NOMO-1 (cell line): ENCODE measurements at regions not wholly inside any gene's neighbourhood (a gene's known extent, or its start where the extent isn't known, plus 50 kb on each side); places are given as distances from the start of the nearest gene placed in this dataset.

Experiments used
- DNase-seq, 2 experiments: peaks; one replicate each; lab custom pipeline; 2025; ENCODE audit not compliant: unreplicated experiment in 2 of 2; lab: John Stamatoyannopoulos, UW

GRCh38 chr1:232682248-232682647, 52.3 kb upstream of the SIPA1L2 start:
- DNase-seq, result no peak

GRCh38 chr1:232684371-232685105, 54.6 kb upstream of the SIPA1L2 start:
- no peak for DNase-seq

- no peak for DNase-seq
Measured at GRCh38 chr1:232686346-232686745, 56.4 kb upstream of the SIPA1L2 start.

GRCh38 chr1:232687304-232687703, 57.4 kb upstream of the SIPA1L2 start:
- DNase-seq, result no peak

- no peak for DNase-seq
Measured at GRCh38 chr1:232687728-232688127, 57.8 kb upstream of the SIPA1L2 start.

GRCh38 chr1:232688398-232688797, 58.5 kb upstream of the SIPA1L2 start:
- no peak for DNase-seq

GRCh38 chr1:232689711-232690110, 59.8 kb upstream of the SIPA1L2 start:
- DNase-seq, result no peak

GRCh38 chr1:232690285-232690935, 60.5 kb upstream of the SIPA1L2 start:
- DNase-seq, result peak; percentile 14 to 32

- DNase-seq, result no peak
Measured at GRCh38 chr1:232694475-232694874, 64.5 kb upstream of the SIPA1L2 start.

- DNase-seq, result no peak
Measured at GRCh38 chr1:232695621-232696385, 65.9 kb upstream of the SIPA1L2 start.

GRCh38 chr1:232696466-232696865, 66.5 kb upstream of the SIPA1L2 start:
- DNase-seq, result no peak

GRCh38 chr1:232697187-232697822, 67.4 kb upstream of the SIPA1L2 start:
- DNase-seq, result no peak

- no peak for DNase-seq
Measured at GRCh38 chr1:232699814-232700213, 69.9 kb upstream of the SIPA1L2 start.

- no peak for DNase-seq
Measured at GRCh38 chr1:232702911-232703310, 73.0 kb upstream of the SIPA1L2 start.

- no peak for DNase-seq
Measured at GRCh38 chr1:232704256-232704655, 74.3 kb upstream of the SIPA1L2 start.

- peak; percentile 76 to 86 for DNase-seq
Measured at GRCh38 chr1:232704694-232705680, 75.1 kb upstream of the SIPA1L2 start.

GRCh38 chr1:232705815-232706575, 76.1 kb upstream of the SIPA1L2 start:
- DNase-seq, result no peak

GRCh38 chr1:232707142-232707541, 77.2 kb upstream of the SIPA1L2 start:
- DNase-seq, result no peak

GRCh38 chr1:232709386-232709785, 79.5 kb upstream of the SIPA1L2 start:
- no peak for DNase-seq
